SK-N-SH (cell line): ENCODE measurements at regions not wholly inside any gene's neighbourhood (a gene's known extent, or its start where the extent isn't known, plus 50 kb on each side); places are given as distances from the start of the nearest gene placed in this dataset.

Source experiments
- TF ChIP-seq, protein P1 (sequence below): IDR thresholded peaks from 2 replicates; pipeline ENCODE4 v1.4.0; 2012; ENCODE audit warnings: low read depth
- TF ChIP-seq, protein P2 (sequence below): fragments of 200-600 bp; sonication (generic); IDR thresholded peaks from 2 replicates; pipeline ENCODE4 v1.6.1; 2017; ENCODE audit warnings: antibody characterized with exemption, mild to moderate bottlenecking, moderate library complexity
- TF ChIP-seq, protein P3 (sequence below): IDR thresholded peaks from 2 replicates; pipeline ENCODE4 v1.6.1; 2012; ENCODE audit warnings: mild to moderate bottlenecking, low read depth, low read length, moderate library complexity
- TF ChIP-seq, protein P4 (sequence below): fragments of 150-350 bp; IDR thresholded peaks from 2 replicates; pipeline ENCODE4 v1.6.1; 2017; ENCODE audit warnings: antibody characterized with exemption, low read length, low read depth, borderline replicate concordance

DNA sequence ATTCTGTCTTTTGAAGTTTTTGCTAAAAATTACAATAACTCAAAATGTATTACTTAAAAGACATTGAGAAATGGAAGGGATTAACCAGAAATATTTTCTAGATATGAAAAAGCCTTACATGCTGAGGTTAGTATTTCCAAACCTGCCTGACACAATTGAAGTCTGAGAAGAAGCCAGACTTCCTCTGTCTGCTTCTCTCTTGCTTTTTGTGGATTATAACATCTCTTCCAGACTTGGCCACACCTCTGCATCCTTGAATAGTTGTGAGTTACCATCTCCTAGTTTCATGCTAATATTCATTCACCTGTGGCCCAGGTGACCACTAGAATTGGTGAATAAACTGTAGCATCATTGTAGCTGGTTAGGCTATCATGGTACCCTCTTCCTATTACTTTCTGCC lies 497.6 kb downstream of the SLC16A7 start:
- TF ChIP-seq, protein P1, sequence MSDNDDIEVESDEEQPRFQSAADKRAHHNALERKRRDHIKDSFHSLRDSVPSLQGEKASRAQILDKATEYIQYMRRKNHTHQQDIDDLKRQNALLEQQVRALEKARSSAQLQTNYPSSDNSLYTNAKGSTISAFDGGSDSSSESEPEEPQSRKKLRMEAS = no peak
- TF ChIP-seq, protein P2, sequence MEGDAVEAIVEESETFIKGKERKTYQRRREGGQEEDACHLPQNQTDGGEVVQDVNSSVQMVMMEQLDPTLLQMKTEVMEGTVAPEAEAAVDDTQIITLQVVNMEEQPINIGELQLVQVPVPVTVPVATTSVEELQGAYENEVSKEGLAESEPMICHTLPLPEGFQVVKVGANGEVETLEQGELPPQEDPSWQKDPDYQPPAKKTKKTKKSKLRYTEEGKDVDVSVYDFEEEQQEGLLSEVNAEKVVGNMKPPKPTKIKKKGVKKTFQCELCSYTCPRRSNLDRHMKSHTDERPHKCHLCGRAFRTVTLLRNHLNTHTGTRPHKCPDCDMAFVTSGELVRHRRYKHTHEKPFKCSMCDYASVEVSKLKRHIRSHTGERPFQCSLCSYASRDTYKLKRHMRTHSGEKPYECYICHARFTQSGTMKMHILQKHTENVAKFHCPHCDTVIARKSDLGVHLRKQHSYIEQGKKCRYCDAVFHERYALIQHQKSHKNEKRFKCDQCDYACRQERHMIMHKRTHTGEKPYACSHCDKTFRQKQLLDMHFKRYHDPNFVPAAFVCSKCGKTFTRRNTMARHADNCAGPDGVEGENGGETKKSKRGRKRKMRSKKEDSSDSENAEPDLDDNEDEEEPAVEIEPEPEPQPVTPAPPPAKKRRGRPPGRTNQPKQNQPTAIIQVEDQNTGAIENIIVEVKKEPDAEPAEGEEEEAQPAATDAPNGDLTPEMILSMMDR = no peak
- TF ChIP-seq, protein P3, sequence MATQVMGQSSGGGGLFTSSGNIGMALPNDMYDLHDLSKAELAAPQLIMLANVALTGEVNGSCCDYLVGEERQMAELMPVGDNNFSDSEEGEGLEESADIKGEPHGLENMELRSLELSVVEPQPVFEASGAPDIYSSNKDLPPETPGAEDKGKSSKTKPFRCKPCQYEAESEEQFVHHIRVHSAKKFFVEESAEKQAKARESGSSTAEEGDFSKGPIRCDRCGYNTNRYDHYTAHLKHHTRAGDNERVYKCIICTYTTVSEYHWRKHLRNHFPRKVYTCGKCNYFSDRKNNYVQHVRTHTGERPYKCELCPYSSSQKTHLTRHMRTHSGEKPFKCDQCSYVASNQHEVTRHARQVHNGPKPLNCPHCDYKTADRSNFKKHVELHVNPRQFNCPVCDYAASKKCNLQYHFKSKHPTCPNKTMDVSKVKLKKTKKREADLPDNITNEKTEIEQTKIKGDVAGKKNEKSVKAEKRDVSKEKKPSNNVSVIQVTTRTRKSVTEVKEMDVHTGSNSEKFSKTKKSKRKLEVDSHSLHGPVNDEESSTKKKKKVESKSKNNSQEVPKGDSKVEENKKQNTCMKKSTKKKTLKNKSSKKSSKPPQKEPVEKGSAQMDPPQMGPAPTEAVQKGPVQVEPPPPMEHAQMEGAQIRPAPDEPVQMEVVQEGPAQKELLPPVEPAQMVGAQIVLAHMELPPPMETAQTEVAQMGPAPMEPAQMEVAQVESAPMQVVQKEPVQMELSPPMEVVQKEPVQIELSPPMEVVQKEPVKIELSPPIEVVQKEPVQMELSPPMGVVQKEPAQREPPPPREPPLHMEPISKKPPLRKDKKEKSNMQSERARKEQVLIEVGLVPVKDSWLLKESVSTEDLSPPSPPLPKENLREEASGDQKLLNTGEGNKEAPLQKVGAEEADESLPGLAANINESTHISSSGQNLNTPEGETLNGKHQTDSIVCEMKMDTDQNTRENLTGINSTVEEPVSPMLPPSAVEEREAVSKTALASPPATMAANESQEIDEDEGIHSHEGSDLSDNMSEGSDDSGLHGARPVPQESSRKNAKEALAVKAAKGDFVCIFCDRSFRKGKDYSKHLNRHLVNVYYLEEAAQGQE = no peak
- TF ChIP-seq, protein P4, sequence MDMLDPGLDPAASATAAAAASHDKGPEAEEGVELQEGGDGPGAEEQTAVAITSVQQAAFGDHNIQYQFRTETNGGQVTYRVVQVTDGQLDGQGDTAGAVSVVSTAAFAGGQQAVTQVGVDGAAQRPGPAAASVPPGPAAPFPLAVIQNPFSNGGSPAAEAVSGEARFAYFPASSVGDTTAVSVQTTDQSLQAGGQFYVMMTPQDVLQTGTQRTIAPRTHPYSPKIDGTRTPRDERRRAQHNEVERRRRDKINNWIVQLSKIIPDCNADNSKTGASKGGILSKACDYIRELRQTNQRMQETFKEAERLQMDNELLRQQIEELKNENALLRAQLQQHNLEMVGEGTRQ = no peak
